ENCODE measurements at regions not wholly inside any gene's neighbourhood (a gene's known extent, or its start where the extent isn't known, plus 50 kb on each side); places are given as distances from the start of the nearest gene placed in this dataset.

DNA sequence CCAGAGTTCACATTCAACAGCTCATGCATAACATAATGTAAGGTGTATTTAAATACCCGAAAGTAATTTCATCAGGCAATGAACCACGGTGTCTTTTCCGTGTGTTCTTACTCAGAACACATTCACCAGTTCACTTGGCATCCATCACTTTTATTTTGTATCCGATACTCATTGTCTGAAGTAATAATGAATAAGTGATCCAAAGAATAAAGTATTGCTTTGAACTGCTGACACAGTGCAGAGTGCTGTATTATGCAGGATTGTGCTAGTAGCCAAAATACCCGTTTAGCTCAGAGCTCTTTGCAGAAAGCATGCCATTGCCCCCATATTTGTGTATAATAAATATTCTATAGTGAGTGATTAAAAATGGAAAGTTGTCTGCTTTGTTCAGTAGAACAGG, 460.9 kb upstream of the KCNMB2 start:
- Mint-ChIP-seq H3K27me3 (ENCODE audit: low read depth) (no peaks in the 10 kb centered on the region), H3K4me1 (peaks cover 6% of the 10 kb centered on the region), H3K27ac (no peak overlapping the region), H3K36me3 (no peaks in the 10 kb centered on the region), H3K4me3 (no peak overlapping the region), H3K9me3 (no peaks in the 10 kb centered on the region; the same call in 1 of the 2 replicates)
- ATAC-seq (no peak), DNase-seq (ENCODE audit: low spot score) (no peak)
- POLR2A ChIA-PET = interaction anchor here (0.7 kb wide), 1 partner anchor 161 kb away, joined by 7 read pairs; no protein-coding TSS in a partner anchor
- CTCF ChIA-PET = interaction anchor here (0.7 kb wide), 1 partner anchor 264 kb away, joined by 3 read pairs; no protein-coding TSS in a partner anchor
- no peak for TF ChIP-seq ZNF232 (CRISPR knock-in tag; IDR thresholded peaks at IDR 0.05)

DNA sequence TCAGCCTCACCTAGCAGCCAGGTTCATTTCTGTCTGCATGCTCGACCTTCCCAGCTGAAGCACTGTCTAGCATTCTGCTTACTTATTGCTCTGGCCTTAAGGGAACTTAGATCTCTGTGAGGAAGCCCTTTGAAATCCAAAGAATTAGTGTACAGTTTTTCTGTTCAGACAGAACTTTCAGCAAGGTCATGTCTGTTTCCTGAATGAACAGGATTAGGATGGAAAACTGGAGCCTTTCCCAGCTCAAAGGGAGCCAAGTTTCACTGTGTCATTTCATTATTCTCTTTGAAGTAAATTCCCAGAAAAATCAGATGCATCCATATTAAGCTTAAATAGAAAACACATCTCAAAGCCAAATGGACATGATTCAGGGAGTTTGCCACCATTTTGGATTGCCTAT, 457.3 kb upstream of the KCNMB2 start:
- no peak; the same call in 1 of the 2 replicates for ATAC-seq
- DNase-seq (ENCODE audit: low spot score) = no peak
- TF ChIP-seq, protein P1, sequence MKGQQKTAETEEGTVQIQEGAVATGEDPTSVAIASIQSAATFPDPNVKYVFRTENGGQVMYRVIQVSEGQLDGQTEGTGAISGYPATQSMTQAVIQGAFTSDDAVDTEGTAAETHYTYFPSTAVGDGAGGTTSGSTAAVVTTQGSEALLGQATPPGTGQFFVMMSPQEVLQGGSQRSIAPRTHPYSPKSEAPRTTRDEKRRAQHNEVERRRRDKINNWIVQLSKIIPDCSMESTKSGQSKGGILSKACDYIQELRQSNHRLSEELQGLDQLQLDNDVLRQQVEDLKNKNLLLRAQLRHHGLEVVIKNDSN (CRISPR knock-in tag; IDR thresholded peaks at IDR 0.05) = no peak
- no peak for TF ChIP-seq MXD4 (CRISPR knock-in tag; IDR thresholded peaks at IDR 0.05; ENCODE audit: borderline replicate concordance)
- TF ChIP-seq, protein P2, sequence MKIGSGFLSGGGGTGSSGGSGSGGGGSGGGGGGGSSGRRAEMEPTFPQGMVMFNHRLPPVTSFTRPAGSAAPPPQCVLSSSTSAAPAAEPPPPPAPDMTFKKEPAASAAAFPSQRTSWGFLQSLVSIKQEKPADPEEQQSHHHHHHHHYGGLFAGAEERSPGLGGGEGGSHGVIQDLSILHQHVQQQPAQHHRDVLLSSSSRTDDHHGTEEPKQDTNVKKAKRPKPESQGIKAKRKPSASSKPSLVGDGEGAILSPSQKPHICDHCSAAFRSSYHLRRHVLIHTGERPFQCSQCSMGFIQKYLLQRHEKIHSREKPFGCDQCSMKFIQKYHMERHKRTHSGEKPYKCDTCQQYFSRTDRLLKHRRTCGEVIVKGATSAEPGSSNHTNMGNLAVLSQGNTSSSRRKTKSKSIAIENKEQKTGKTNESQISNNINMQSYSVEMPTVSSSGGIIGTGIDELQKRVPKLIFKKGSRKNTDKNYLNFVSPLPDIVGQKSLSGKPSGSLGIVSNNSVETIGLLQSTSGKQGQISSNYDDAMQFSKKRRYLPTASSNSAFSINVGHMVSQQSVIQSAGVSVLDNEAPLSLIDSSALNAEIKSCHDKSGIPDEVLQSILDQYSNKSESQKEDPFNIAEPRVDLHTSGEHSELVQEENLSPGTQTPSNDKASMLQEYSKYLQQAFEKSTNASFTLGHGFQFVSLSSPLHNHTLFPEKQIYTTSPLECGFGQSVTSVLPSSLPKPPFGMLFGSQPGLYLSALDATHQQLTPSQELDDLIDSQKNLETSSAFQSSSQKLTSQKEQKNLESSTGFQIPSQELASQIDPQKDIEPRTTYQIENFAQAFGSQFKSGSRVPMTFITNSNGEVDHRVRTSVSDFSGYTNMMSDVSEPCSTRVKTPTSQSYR (CRISPR knock-in tag; IDR thresholded peaks at IDR 0.05) = no peak
- no peak for TF ChIP-seq KAT7 (CRISPR knock-in tag; IDR thresholded peaks at IDR 0.05; ENCODE audit: borderline replicate concordance)
- no peak for TF ChIP-seq IRF2 (CRISPR knock-in tag; IDR thresholded peaks at IDR 0.05; ENCODE audit: borderline replicate concordance, low read depth)
- TF ChIP-seq, protein P3, sequence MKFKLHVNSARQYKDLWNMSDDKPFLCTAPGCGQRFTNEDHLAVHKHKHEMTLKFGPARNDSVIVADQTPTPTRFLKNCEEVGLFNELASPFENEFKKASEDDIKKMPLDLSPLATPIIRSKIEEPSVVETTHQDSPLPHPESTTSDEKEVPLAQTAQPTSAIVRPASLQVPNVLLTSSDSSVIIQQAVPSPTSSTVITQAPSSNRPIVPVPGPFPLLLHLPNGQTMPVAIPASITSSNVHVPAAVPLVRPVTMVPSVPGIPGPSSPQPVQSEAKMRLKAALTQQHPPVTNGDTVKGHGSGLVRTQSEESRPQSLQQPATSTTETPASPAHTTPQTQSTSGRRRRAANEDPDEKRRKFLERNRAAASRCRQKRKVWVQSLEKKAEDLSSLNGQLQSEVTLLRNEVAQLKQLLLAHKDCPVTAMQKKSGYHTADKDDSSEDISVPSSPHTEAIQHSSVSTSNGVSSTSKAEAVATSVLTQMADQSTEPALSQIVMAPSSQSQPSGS (CRISPR knock-in tag; IDR thresholded peaks at IDR 0.05; ENCODE audit: borderline replicate concordance, low read depth) = no peak
- TF ChIP-seq, protein P4, sequence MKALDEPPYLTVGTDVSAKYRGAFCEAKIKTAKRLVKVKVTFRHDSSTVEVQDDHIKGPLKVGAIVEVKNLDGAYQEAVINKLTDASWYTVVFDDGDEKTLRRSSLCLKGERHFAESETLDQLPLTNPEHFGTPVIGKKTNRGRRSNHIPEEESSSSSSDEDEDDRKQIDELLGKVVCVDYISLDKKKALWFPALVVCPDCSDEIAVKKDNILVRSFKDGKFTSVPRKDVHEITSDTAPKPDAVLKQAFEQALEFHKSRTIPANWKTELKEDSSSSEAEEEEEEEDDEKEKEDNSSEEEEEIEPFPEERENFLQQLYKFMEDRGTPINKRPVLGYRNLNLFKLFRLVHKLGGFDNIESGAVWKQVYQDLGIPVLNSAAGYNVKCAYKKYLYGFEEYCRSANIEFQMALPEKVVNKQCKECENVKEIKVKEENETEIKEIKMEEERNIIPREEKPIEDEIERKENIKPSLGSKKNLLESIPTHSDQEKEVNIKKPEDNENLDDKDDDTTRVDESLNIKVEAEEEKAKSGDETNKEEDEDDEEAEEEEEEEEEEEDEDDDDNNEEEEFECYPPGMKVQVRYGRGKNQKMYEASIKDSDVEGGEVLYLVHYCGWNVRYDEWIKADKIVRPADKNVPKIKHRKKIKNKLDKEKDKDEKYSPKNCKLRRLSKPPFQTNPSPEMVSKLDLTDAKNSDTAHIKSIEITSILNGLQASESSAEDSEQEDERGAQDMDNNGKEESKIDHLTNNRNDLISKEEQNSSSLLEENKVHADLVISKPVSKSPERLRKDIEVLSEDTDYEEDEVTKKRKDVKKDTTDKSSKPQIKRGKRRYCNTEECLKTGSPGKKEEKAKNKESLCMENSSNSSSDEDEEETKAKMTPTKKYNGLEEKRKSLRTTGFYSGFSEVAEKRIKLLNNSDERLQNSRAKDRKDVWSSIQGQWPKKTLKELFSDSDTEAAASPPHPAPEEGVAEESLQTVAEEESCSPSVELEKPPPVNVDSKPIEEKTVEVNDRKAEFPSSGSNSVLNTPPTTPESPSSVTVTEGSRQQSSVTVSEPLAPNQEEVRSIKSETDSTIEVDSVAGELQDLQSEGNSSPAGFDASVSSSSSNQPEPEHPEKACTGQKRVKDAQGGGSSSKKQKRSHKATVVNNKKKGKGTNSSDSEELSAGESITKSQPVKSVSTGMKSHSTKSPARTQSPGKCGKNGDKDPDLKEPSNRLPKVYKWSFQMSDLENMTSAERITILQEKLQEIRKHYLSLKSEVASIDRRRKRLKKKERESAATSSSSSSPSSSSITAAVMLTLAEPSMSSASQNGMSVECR (CRISPR knock-in tag; IDR thresholded peaks at IDR 0.05; ENCODE audit: borderline replicate concordance) = no peak
- TF ChIP-seq EMX1 (CRISPR knock-in tag; IDR thresholded peaks at IDR 0.05) = no peak
- TF ChIP-seq FOXP1 (CRISPR knock-in tag; IDR thresholded peaks at IDR 0.05; ENCODE audit: borderline replicate concordance) = no peak
- no peak for TF ChIP-seq PRRX2 (CRISPR knock-in tag; IDR thresholded peaks at IDR 0.05)
- TF ChIP-seq, protein P5, sequence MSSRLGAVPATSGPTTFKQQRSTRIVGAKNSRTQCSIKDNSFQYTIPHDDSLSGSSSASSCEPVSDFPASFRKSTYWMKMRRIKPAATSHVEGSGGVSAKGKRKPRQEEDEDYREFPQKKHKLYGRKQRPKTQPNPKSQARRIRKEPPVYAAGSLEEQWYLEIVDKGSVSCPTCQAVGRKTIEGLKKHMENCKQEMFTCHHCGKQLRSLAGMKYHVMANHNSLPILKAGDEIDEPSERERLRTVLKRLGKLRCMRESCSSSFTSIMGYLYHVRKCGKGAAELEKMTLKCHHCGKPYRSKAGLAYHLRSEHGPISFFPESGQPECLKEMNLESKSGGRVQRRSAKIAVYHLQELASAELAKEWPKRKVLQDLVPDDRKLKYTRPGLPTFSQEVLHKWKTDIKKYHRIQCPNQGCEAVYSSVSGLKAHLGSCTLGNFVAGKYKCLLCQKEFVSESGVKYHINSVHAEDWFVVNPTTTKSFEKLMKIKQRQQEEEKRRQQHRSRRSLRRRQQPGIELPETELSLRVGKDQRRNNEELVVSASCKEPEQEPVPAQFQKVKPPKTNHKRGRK (CRISPR knock-in tag; IDR thresholded peaks at IDR 0.05; ENCODE audit: borderline replicate concordance) = no peak
- ChIA-PET CTCF (interaction anchor here (1.1 kb wide), 1 partner anchor 48 kb away, joined by 4 read pairs; no protein-coding TSS in a partner anchor), POLR2A (no interaction called here)
- H3K4me3 Mint-ChIP-seq = no peak overlapping the region
- peaks cover 18% of the 10 kb centered on the region for H3K4me1 Mint-ChIP-seq
- H3K36me3 Mint-ChIP-seq = no peaks in the 10 kb centered on the region
- H3K9me3 Mint-ChIP-seq = no peaks in the 10 kb centered on the region; the same call in 1 of the 2 replicates
- H3K27ac Mint-ChIP-seq = no peak overlapping the region
- no peaks in the 10 kb centered on the region for H3K27me3 Mint-ChIP-seq (ENCODE audit: low read depth)
